HG03342 (cell line): ENCODE measurements at regions not wholly inside any gene's neighbourhood (a gene's known extent, or its start where the extent isn't known, plus 50 kb on each side); places are given as distances from the start of the nearest gene placed in this dataset.

Source experiments
- ATAC-seq: cut with Tn5 transposase; IDR thresholded peaks from one replicate; pipeline ENCODE4 v1.9.1; 2021; ENCODE audit warnings: mild to moderate bottlenecking, moderate library complexity; ENCODE audit not compliant: unreplicated experiment

GRCh38 chr9:16153741-16154140 is 600.9 kb downstream of the CCDC171 start:
- ATAC-seq = no peak

- peak; percentile 73 for ATAC-seq
Measured at GRCh38 chr9:16154521-16155078, 601.8 kb downstream of the CCDC171 start.

GRCh38 chr9:16155878-16156277 is 603.0 kb downstream of the CCDC171 start:
- ATAC-seq = no peak

GRCh38 chr9:16157216-16157615 is 604.4 kb downstream of the CCDC171 start:
- ATAC-seq = no peak

GRCh38 chr9:16157651-16158050 is 604.8 kb downstream of the CCDC171 start:
- no peak for ATAC-seq

GRCh38 chr9:16158093-16158492 is 605.2 kb downstream of the CCDC171 start:
- no peak for ATAC-seq

- ATAC-seq = no peak
Measured at GRCh38 chr9:16161483-16161882, 608.6 kb downstream of the CCDC171 start.

- no peak for ATAC-seq
Measured at GRCh38 chr9:16170119-16170518, 617.3 kb downstream of the CCDC171 start.

- no peak for ATAC-seq
Measured at GRCh38 chr9:16171911-16172310, 619.1 kb downstream of the CCDC171 start.

- ATAC-seq = no peak
Measured at GRCh38 chr9:16172796-16173195, 620.0 kb downstream of the CCDC171 start.

GRCh38 chr9:16174915-16175314 is 622.1 kb downstream of the CCDC171 start:
- no peak for ATAC-seq

GRCh38 chr9:16175461-16175860 is 622.6 kb downstream of the CCDC171 start:
- ATAC-seq = no peak

GRCh38 chr9:16178294-16178693 is 625.5 kb downstream of the CCDC171 start:
- no peak for ATAC-seq

GRCh38 chr9:16179566-16179965 is 626.7 kb downstream of the CCDC171 start:
- peak; percentile 47 for ATAC-seq

- ATAC-seq = no peak
Measured at GRCh38 chr9:16180091-16180490, 627.2 kb downstream of the CCDC171 start.

- no peak for ATAC-seq
Measured at GRCh38 chr9:16180546-16180945, 627.7 kb downstream of the CCDC171 start.

- ATAC-seq = no peak
Measured at GRCh38 chr9:16181539-16181938, 628.7 kb downstream of the CCDC171 start.

GRCh38 chr9:16182784-16183183 is 629.9 kb downstream of the CCDC171 start:
- no peak for ATAC-seq

- no peak for ATAC-seq
Measured at GRCh38 chr9:16184964-16185646, 632.3 kb downstream of the CCDC171 start.

GRCh38 chr9:16191191-16191590 is 638.3 kb downstream of the CCDC171 start:
- ATAC-seq = no peak

- no peak for ATAC-seq
Measured at GRCh38 chr9:16191691-16192402, 639.0 kb downstream of the CCDC171 start.

GRCh38 chr9:16192403-16193017 is 639.7 kb downstream of the CCDC171 start:
- no peak for ATAC-seq
